A549 (cell line): ENCODE measurements at regions not wholly inside any gene's neighbourhood (a gene's known extent, or its start where the extent isn't known, plus 50 kb on each side); places are given as distances from the start of the nearest gene placed in this dataset.

Source experiments
- CHD2 ChIP-seq: fragments of 150-350 bp; IDR thresholded peaks from 2 replicates; pipeline ENCODE4 v1.6.1; 2014; ENCODE audit warnings: low read length; ENCODE audit not compliant: partially characterized antibody
- TF ChIP-seq, protein P1 (sequence below): fragments of >200 bp; sonication (Bioruptor Twin); formaldehyde crosslinking; IDR thresholded peaks from 3 replicates; pipeline ENCODE4 v1.5.1; 2016

DNA sequence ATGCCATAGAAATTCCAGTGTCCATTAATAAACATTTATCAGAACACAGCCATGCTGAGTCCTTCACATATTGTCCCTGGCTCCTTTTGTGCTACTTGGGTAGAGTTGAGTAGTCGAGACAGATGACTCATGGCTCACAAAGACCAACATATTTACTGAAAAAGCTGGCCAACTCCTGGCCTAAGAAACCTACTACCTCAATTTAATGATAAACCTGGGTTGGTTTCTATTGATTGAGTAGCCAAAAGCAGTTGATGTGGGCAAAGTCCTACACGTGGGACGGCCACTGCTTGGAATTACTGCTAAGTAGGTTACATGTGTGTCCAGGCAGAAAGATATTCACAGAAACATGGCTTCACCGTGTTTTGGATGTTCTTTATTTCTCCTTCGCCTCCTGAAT lies 402.2 kb downstream of the NR2F2 start:
- no peak for TF ChIP-seq CHD2
- TF ChIP-seq, protein P1, sequence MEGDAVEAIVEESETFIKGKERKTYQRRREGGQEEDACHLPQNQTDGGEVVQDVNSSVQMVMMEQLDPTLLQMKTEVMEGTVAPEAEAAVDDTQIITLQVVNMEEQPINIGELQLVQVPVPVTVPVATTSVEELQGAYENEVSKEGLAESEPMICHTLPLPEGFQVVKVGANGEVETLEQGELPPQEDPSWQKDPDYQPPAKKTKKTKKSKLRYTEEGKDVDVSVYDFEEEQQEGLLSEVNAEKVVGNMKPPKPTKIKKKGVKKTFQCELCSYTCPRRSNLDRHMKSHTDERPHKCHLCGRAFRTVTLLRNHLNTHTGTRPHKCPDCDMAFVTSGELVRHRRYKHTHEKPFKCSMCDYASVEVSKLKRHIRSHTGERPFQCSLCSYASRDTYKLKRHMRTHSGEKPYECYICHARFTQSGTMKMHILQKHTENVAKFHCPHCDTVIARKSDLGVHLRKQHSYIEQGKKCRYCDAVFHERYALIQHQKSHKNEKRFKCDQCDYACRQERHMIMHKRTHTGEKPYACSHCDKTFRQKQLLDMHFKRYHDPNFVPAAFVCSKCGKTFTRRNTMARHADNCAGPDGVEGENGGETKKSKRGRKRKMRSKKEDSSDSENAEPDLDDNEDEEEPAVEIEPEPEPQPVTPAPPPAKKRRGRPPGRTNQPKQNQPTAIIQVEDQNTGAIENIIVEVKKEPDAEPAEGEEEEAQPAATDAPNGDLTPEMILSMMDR, result no peak
